ENCODE measurements at regions not wholly inside any gene's neighbourhood (a gene's known extent, or its start where the extent isn't known, plus 50 kb on each side); places are given as distances from the start of the nearest gene placed in this dataset.

DNA sequence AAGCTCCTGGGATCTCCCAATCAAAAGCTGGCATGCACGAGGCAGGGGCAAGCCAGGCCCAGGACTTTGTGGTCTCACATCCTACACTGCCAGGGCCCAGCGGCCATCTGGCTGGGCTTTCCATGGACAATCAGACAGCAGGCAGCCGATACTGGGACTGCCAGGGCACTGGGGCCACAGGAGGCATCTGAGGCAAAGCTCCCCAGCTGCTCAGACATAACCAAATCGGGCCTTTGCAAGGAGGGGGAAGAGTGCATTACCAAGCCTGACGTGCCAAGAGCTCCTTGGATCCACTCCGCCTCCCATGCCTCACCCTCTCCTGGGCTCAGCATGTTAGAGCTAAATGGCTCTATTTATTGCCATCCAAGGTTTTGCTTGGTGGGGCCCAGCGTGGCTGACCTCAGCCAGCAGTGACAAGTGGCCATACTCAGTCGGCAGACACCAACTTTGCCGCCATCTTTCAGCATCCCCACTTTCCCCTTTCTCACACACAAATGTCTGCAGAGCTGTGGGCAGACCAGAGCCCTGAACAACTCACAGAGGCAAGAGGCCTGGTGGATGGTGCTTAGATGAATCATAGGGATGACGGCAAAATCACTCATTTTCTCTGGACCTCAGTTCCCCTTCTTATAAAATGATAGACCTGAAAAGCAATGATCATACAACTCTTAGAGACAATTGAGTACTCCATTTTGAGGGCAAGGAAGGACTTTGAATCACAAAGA, 200.8 kb downstream of the TTC32 start:
- no peak for TF ChIP-seq CTCF (IDR thresholded peaks at IDR 0.05)

- TF ChIP-seq CTCF (IDR thresholded peaks at IDR 0.05) = no peak
Observed at GRCh38 chr2:19697131-19697530, 204.7 kb downstream of the TTC32 start.

DNA sequence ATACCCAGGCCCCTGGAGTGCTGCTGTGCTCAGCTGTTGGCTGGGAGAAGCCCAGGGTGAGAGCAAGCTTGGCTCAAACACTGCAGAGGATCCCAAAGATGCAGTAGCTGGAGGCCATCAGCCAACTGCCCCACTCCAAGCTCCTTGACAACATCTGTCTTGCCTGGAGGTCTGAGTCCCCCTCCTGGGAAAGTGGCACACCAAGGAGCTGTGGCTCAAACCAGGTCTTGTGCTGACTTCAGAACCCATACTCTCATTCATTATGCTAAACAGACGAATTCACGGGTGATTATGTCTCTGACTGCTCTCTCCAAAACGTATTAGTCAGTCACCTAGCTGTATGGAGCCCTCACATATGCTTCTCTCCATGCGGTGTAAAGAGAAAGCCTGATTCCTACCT, 206.1 kb downstream of the TTC32 start:
- no peak for TF ChIP-seq CTCF (IDR thresholded peaks at IDR 0.05)

DNA sequence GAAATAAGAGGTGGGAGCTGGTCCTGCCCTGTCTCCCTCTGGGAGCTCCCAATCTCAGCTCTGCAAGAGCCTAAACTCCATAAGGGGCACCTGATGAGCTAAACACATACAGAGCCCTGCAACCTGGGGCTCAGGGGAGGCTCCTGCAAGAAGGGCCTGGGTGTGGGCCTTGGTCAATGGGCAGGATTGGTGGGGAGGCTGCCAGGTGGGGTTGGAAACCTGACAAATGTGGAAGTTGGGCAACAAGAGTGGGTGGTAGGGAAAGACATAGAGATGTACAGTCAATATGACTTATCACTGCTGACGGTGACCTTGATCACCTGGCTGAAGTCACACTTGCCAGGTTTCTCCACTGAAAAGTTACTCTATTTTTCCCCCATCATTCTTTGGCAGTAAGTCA, 209.9 kb downstream of the TTC32 start:
- TF ChIP-seq CTCF (IDR thresholded peaks at IDR 0.05) = no peak

- TF ChIP-seq CTCF (IDR thresholded peaks at IDR 0.05) = no peak
Observed at GRCh38 chr2:19690429-19690828, 211.4 kb downstream of the TTC32 start.

GRCh38 chr2:19689646-19690168, 212.1 kb downstream of the TTC32 start:
- TF ChIP-seq CTCF (IDR thresholded peaks at IDR 0.05) = no peak

GRCh38 chr2:19688059-19688458, 213.7 kb downstream of the TTC32 start:
- TF ChIP-seq CTCF (IDR thresholded peaks at IDR 0.05) = no peak

Data from LNCAP (cell line).